ENCODE measurements at regions not wholly inside any gene's neighbourhood (a gene's known extent, or its start where the extent isn't known, plus 50 kb on each side); places are given as distances from the start of the nearest gene placed in this dataset.
"Not testable (repeated sequence)": the region's sequence is repeated elsewhere in the genome, so short reads cannot be mapped to it uniquely, and the experiment has no call there.

DNA sequence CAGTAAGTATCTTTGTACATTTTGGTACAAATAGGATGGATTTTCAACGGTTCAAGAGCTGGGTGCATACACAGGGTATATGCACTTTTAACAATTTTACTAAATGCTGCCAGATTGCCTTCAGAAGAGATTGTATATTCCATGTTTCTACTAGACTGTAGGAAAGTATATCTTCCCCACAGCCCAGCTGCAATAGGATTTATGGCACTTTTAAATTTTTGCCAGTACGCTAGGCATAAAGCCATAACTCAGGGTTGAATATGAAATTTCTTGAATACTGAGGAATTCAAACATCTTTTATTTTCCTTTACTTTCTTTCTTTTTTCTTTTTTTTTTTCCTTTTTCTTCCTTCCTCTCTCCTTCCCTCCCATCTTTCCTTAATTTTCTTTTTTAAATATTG lies 78.7 kb upstream of the SULF2 start:
- no peak for DNase-seq (ENCODE audit: low read depth)

DNA sequence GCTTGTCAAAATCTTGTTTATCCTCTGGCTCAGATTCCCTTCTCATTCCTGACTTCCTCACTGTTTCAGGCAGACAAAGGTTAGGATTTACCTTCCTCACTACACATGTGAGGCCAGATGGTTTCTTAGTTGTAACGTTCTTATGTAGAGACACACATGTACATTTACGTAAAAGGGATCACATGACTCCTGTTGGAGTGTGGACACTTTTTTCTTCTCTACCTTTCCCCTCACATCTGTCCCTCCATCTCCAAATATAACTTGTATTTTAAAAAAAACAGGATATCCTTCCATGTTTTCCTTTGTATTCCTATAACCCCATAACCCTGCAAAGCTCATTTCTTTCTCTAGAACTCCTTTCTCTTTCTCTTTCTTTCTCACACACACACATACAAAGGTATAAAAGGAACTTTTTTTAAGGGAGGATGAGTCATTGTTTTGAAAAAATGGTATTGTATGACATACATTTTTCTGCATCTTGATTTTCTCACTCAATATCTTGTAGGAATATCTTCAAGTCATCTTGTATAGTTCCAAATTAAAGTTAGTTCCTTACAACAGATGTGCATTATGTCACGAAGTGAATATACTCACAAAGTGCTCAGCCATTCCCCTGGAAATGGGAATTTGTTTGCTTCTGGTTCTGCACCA lies 78.2 kb upstream of the SULF2 start:
- DNase-seq (ENCODE audit: low read depth), result no peak

DNA sequence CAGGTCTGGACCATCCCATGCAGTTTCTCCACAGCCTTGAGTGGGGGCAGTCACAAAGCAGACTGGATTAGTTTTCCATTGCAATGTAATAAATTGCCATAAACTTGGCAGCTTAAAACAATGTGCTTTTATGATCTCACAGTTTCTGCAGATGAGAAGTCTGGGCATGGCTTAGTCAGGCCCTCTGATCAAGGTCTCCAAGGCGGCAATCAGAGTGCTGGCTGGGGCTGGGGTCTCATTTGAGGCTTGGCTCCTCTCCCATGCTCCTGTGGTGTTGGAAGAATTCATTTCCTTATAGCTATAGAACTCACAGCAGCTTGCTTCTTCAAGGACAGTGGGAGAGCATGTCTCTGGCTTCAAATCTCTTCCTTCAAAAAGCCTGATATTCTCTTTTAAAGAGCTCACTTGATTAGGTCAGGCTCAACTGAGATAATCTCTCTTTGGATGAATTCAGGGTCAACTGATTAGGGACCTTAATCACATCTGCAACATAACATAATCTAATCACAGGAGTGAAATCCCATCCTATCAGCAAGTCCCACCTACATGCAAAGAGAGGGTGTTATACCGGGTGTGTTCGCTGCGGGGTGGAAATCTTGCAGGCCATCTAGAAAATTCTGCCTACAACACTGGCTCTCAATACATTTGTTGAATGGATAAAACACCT lies 77.4 kb upstream of the SULF2 start:
- no peak for DNase-seq (ENCODE audit: low read depth)

DNA sequence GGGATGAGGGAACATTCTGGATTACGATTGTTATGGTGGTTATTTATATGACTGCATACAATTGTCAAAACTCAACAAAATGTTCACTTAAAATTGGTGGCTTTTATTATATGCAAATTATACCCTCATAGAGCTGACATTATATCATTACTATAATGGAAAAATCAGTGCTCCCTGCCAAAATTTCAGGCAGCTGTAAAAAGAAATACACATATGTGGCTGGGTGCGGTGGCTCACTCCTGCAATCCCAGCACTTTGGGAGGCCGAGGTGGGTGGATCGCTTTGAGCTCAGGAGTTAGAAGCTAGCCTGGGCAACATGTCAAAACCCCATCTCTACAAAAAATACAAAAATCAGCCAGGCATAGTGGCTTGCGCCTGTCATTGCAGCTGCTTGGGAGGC lies 75.8 kb upstream of the SULF2 start:
- DNase-seq (ENCODE audit: low read depth), result no peak

GRCh38 chr20:47860049-47860830 lies 75.0 kb upstream of the SULF2 start:
- no peak for DNase-seq (ENCODE audit: low read depth)

DNA sequence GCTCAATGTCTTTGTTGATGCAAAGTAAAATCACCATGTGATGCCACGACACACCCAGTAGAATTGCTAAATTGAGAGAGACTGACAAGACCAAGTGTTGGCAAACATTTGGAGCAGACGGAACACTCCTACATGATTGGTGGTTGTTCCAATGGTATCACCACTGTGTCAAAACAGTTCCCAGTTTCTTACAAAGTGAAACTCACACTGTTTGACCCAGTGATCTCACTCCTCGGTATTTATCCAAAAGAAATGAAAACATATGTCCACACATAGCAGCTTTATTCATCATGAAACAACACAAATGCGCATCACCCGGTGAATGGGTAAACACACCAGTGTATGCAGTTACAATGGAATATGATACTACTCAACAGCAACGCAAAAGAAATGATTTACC lies 74.0 kb upstream of the SULF2 start:
- peak; percentile 45 for DNase-seq (ENCODE audit: low read depth)

- DNase-seq (ENCODE audit: low read depth), result no peak
Measured at GRCh38 chr20:47857569-47858464, 72.5 kb upstream of the SULF2 start.

GRCh38 chr20:47857187-47857568 lies 71.9 kb upstream of the SULF2 start:
- no peak for DNase-seq (ENCODE audit: low read depth)

DNA sequence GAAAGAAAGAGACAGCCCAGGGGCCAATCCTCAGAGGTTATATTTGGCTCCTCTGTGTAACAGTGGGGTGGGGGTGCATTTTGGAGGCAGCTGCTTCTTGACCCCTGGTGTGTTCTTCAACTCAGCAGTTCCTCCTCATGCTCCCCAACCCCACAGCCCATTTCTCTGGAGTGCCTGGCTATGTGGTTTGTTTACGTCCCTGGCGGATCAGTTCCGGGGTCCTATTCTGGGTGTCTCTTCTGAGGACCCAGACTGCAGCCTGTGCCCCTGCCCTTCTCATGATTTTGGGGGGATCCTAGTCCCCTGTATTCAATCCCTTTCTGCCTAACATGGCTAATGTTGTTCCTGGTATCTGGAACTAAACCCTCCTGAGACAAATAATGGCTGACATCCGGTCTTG lies 70.5 kb upstream of the SULF2 start:
- DNase-seq (ENCODE audit: low read depth), result no peak

- peak; percentile 31 for DNase-seq (ENCODE audit: low read depth)
Measured at GRCh38 chr20:47854687-47855212, 69.5 kb upstream of the SULF2 start.

DNA sequence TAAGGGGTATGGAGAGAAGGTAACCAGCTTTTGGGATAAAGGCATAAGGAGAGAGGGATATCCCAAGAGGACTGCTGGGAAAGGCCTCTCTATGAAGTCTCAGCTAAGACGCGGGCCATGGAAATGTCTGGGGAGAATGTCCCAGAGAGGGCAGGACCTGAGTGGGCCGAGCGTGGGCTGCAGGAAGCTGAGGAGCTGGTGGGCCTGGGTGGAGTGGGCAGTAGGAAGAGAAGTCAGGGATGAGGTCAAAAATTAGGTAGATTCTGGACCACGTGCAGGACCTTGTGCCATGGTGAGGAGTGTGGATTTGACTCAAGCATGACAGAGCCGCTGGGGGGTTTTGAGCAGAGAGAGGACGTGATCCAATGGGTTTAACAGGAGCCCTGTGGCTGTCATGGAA lies 66.5 kb upstream of the SULF2 start:
- no peak for DNase-seq (ENCODE audit: low read depth)

- no peak for DNase-seq (ENCODE audit: low read depth)
Measured at GRCh38 chr20:47850146-47850545, 64.9 kb upstream of the SULF2 start.

- DNase-seq (ENCODE audit: low read depth), result no peak
Measured at GRCh38 chr20:47849596-47849995, 64.3 kb upstream of the SULF2 start.

GRCh38 chr20:47849006-47849405 lies 63.7 kb upstream of the SULF2 start:
- no peak for DNase-seq (ENCODE audit: low read depth)

- not testable (repeated sequence) for DNase-seq (ENCODE audit: low read depth)
Measured at GRCh38 chr20:47848534-47848933, 63.3 kb upstream of the SULF2 start.

DNA sequence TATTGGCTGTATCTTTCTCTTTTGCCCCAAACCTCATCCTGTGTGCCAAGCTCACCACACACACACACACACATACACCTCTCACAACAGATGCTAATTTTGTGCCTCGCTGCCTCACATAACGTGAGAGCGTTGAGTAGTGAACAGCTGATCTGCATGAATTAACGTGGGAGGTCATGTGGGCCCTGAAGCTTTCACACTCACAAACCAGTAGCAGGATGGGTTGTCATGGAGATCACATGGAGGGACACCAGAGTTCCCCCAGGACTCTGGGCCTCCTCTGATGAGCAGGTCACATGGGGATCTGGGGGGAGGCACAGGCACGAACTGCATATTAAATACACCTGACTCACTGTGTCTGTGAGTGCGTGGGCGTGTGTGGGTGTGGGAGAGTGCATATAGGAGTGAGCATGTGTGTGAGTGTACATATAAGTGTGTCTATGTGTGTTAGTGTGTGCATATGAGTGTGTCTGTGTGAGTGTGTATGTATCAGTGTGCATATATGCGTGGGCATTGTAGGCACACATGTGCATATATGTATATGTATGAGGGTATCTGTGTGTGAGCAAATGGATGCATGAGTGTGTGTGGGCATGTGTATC lies 62.7 kb upstream of the SULF2 start:
- DNase-seq (ENCODE audit: low read depth), result no peak

GRCh38 chr20:47847220-47847619 lies 61.9 kb upstream of the SULF2 start:
- not testable (repeated sequence) for DNase-seq (ENCODE audit: low read depth)

- not testable (repeated sequence) for DNase-seq (ENCODE audit: low read depth)
Measured at GRCh38 chr20:47846651-47847050, 61.4 kb upstream of the SULF2 start.

DNA sequence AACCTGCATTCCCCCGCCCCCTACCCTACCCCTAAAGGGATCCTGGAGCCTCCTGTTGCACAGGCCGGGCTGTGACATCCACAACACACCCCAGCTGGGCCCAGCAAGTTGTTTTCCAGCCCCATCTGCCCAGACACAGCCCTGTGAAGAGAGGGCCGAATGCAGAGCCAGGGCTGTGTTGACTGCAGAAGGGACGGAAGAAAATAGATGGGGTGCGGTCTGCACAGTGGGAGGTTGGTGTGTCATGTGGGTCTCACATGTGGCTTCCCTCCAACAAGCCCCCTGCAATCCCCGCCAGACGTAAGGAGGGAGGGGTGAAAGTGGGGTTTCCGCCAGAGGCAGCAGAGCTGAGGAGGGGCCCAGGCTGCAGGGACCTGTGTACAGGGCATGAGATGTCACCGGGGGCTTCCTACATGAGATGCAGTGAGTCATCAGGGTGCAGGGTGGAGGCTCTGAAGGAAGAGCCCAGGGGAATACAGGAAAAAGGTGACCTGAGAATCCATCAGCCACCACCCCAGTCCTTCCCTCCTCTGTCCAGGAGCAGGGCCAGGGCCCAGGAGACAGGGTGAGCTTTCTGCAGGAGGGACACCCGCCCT lies 60.2 kb upstream of the SULF2 start:
- not testable (repeated sequence) for DNase-seq (ENCODE audit: low read depth)

- not testable (repeated sequence) for DNase-seq (ENCODE audit: low read depth)
Measured at GRCh38 chr20:47844568-47844906, 59.3 kb upstream of the SULF2 start.

DNA sequence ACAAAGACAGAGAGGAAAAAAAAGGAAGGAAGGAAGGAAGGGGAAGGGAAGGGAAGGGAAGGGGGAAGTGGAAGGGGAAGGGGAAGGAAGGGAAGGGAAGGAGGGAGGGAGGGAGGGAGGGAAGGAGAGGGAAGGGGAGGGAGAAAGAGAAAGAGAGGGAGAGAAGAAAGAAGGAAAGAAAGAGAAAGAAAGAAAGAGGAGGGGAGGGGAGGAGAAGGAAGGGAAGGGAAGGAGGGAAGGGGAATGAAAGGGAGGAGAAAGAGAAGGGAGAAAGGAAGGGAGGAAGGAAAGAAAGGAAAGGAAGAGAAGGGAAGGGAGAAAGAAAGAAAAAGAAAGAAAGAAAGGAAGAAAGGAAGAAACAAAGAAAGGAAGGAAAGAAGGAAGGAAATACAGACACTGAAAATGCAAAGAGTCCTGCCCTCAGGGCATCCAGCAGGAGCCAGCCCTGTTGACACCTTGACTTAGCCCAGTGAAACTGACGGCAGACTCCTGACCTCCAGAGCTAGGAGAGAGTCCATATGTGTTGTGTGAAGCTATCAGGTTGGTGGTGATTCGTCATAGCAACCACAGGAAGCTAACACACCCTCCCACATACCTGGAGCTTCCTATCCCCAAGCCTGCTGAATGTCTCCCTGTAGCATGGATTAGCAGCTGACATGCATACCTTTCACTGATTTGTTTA lies 58.7 kb upstream of the SULF2 start:
- DNase-seq (ENCODE audit: low read depth), result no peak
